GM23338 (cell line): ENCODE measurements at regions not wholly inside any gene's neighbourhood (a gene's known extent, or its start where the extent isn't known, plus 50 kb on each side); places are given as distances from the start of the nearest gene placed in this dataset.

Experiments
- ATAC-seq: fragments of 200-7000 bp; cut with Tn5 transposase; 3 replicates; pipeline ENCODE4 v1.9.1; 2020
- DNase-seq: peaks from one replicate; pipeline ENCODE4 v3.0.0-alpha.2; 2015; ENCODE audit warnings: low spot score
- H2AFZ ChIP-seq: fragments of 200-600 bp; sonication (generic); 2 replicates; pipeline ENCODE4 v1.8.0; 2016; ENCODE audit warnings: antibody characterized with exemption, mild to moderate bottlenecking, moderate library complexity
- H3F3A ChIP-seq: fragments of 200-600 bp; sonication (generic); replicated peaks from 2 replicates; pipeline ENCODE4 v1.8.0; 2017; ENCODE audit warnings: antibody characterized with exemption, mixed run types, low read depth
- H3K27ac ChIP-seq: fragments of 200-600 bp; sonication (generic); 2 replicates; pipeline ENCODE4 v1.6.1; 2016; ENCODE audit warnings: low read depth
- H3K27me3 ChIP-seq: fragments of 200-600 bp; sonication (generic); 2 replicates; pipeline ENCODE4 v1.8.0; 2016; ENCODE audit warnings: mild to moderate bottlenecking, mixed run types, moderate library complexity; ENCODE audit not compliant: insufficient read depth
- H3K36me3 ChIP-seq: fragments of 200-600 bp; sonication (generic); 2 replicates; pipeline ENCODE4 v1.8.0; 2016; ENCODE audit warnings: mild to moderate bottlenecking; ENCODE audit not compliant: insufficient read depth
- H3K4me1 ChIP-seq: fragments of 200-600 bp; sonication (generic); 2 replicates; pipeline ENCODE4 v1.8.0; 2016; ENCODE audit warnings: mild to moderate bottlenecking, moderate library complexity; ENCODE audit not compliant: insufficient read depth
- H3K4me2 ChIP-seq: fragments of 200-600 bp; sonication (generic); 2 replicates; pipeline ENCODE4 v1.7.1; 2017; ENCODE audit warnings: mixed run types
- H3K4me3 ChIP-seq: fragments of 200-600 bp; sonication (generic); 2 replicates; pipeline ENCODE4 v1.6.1; 2016; ENCODE audit warnings: mixed run types
- H3K79me2 ChIP-seq: fragments of 200-600 bp; sonication (generic); replicated peaks from 2 replicates; pipeline ENCODE4 v1.8.0; 2017; ENCODE audit warnings: mild to moderate bottlenecking; ENCODE audit not compliant: insufficient read depth
- H3K9me2 ChIP-seq: fragments of 200-600 bp; sonication (generic); 2 replicates; pipeline ENCODE4 v1.8.0; 2017; ENCODE audit not compliant: insufficient read depth
- H4K20me1 ChIP-seq: fragments of 200-600 bp; sonication (generic); replicated peaks from 2 replicates; pipeline ENCODE4 v1.8.0; 2017; ENCODE audit warnings: mild to moderate bottlenecking; ENCODE audit not compliant: insufficient read depth
- H3K27ac Mint-ChIP-seq: 2 replicates; pipeline ENCODE4 v1.8.0; 2020; ENCODE audit warnings: inconsistent platforms, mild to moderate bottlenecking, moderate library complexity, mixed read lengths
- H3K27me3 Mint-ChIP-seq: 3 replicates; pipeline ENCODE4 v1.8.0; 2022; ENCODE audit warnings: low read depth, mild to moderate bottlenecking, moderate library complexity, mixed read lengths, inconsistent platforms; ENCODE audit not compliant: insufficient read depth, poor library complexity
- H3K36me3 Mint-ChIP-seq: 3 replicates; pipeline ENCODE4 v1.8.0; 2021; ENCODE audit warnings: low read depth, mild to moderate bottlenecking, inconsistent platforms, moderate library complexity, mixed read lengths
- H3K4me1 Mint-ChIP-seq: 3 replicates; pipeline ENCODE4 v1.8.0; 2020; ENCODE audit warnings: mild to moderate bottlenecking, inconsistent platforms, mixed read lengths
- H3K4me3 Mint-ChIP-seq: 3 replicates; pipeline ENCODE4 v1.8.0; 2021; ENCODE audit warnings: moderate library complexity, mild to moderate bottlenecking, inconsistent platforms, mixed read lengths
- H3K9me3 Mint-ChIP-seq: 3 replicates; pipeline ENCODE4 v1.8.0; 2020; ENCODE audit warnings: moderate library complexity, mild to moderate bottlenecking, inconsistent platforms, mixed read lengths
- EZH2 ChIP-seq: fragments of 200-600 bp; sonication (generic); IDR thresholded peaks from one replicate; pipeline ENCODE4 v1.8.0; 2017; ENCODE audit warnings: antibody characterized with exemption, mild to moderate bottlenecking, low read depth; ENCODE audit not compliant: unreplicated experiment
- NANOG ChIP-seq: IDR thresholded peaks from 2 replicates; pipeline ENCODE4 v1.6.1; 2016; ENCODE audit warnings: antibody characterized with exemption, borderline replicate concordance
- POLR2AphosphoS5 ChIP-seq: IDR thresholded peaks from 2 replicates; pipeline ENCODE4 v1.6.1; 2016; ENCODE audit warnings: antibody characterized with exemption, low read depth
- STAT1 ChIP-seq: IDR thresholded peaks from one replicate; pipeline ENCODE4 v1.6.1; 2016; ENCODE audit warnings: antibody characterized with exemption; ENCODE audit not compliant: unreplicated experiment
- ZNF114 ChIP-seq: fragments of 250-450 bp; sonication (Bioruptor Pico); IDR thresholded peaks from 2 replicates; pipeline ENCODE4 v1.5.0; 2020; ENCODE audit warnings: mild to moderate bottlenecking, moderate library complexity
- ZNF331 ChIP-seq: fragments of 250-450 bp; sonication (Bioruptor Pico); IDR thresholded peaks from 2 replicates; pipeline ENCODE4 v1.5.0; 2020; ENCODE audit warnings: low read depth, mild to moderate bottlenecking, moderate library complexity
- TF ChIP-seq, protein P1 (sequence below): IDR thresholded peaks from 2 replicates; pipeline ENCODE4 v1.6.1; 2016; ENCODE audit warnings: antibody characterized with exemption
- TF ChIP-seq, protein P2 (sequence below), 2 experiments: fragments of 200-600 bp in 1 of 2; sonication (generic) in 1 of 2; conservative IDR thresholded peaks; 2 replicates each; pipeline versions ENCODE4 v1.5.1 to v1.6.1; 2016 to 2017; ENCODE audit warnings: antibody characterized with exemption in 2 of 2, low read depth in 2 of 2, mild to moderate bottlenecking in 2 of 2, moderate library complexity in 1 of 2

DNA sequence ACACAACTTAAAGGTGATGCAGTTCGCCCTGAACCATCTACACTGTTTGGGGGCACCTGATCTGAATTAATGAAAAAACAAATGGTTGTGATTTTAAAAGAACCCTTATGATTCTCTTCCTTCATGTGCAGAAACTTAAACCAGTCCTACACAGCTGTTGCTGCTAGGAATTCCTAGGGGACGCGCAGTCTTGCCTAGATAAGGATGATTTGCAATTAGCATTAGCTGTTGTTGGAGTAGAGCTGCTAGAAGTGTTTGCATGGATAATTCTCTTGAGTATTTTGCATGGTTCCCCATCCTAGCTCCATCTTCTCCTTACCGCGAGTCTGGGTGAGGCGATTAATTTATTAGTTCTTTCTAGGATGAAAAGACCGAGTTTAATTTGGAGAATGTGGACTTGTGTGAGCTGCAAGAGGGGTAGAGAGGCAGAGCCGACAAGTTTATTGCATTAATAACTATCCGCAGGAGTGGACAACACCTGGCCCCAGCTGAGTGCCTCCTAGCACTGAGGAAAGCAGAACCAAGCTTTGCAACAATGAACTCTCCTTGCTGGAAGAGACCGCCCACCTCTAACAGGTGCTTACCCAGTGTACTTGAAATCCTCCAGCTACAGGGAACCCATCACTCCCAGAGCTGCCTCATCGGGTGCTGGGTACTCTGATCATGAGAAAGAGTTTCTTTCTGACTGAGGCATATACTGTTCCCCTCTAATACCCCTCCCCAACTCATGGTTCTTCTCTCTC lies 75.0 kb upstream of the WNT7A start:
- H2AFZ ChIP-seq, result no peak overlapping the region
- H3K27me3 ChIP-seq, result no peaks in the 10 kb centered on the region
- H4K20me1 ChIP-seq, result no peaks in the 10 kb centered on the region
- no peaks in the 10 kb centered on the region for H3K79me2 ChIP-seq
- Mint-ChIP-seq H3K27ac (no peak overlapping the region), H3K27me3 (peaks cover 2% of the 10 kb centered on the region), H3K9me3 (peaks cover 35% of the 10 kb centered on the region), H3K4me1 (no peaks in the 10 kb centered on the region), H3K4me3 (no peak overlapping the region), H3K36me3 (peaks cover 5% of the 10 kb centered on the region)
- no peak overlapping the region for H3K27ac ChIP-seq
- TF ChIP-seq ZNF114 (CRISPR knock-in tag), result no peak
- no peak for TF ChIP-seq NANOG
- no peak for TF ChIP-seq POLR2AphosphoS5
- TF ChIP-seq, protein P1, sequence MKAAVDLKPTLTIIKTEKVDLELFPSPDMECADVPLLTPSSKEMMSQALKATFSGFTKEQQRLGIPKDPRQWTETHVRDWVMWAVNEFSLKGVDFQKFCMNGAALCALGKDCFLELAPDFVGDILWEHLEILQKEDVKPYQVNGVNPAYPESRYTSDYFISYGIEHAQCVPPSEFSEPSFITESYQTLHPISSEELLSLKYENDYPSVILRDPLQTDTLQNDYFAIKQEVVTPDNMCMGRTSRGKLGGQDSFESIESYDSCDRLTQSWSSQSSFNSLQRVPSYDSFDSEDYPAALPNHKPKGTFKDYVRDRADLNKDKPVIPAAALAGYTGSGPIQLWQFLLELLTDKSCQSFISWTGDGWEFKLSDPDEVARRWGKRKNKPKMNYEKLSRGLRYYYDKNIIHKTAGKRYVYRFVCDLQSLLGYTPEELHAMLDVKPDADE, result no peak
- TF ChIP-seq, protein P2, sequence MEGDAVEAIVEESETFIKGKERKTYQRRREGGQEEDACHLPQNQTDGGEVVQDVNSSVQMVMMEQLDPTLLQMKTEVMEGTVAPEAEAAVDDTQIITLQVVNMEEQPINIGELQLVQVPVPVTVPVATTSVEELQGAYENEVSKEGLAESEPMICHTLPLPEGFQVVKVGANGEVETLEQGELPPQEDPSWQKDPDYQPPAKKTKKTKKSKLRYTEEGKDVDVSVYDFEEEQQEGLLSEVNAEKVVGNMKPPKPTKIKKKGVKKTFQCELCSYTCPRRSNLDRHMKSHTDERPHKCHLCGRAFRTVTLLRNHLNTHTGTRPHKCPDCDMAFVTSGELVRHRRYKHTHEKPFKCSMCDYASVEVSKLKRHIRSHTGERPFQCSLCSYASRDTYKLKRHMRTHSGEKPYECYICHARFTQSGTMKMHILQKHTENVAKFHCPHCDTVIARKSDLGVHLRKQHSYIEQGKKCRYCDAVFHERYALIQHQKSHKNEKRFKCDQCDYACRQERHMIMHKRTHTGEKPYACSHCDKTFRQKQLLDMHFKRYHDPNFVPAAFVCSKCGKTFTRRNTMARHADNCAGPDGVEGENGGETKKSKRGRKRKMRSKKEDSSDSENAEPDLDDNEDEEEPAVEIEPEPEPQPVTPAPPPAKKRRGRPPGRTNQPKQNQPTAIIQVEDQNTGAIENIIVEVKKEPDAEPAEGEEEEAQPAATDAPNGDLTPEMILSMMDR (conservative IDR thresholded peaks at IDR 0.05; ENCODE audit: low read depth in 2 of 2), result no peak
- DNase-seq, result peak; percentile 5
- no peaks in the 10 kb centered on the region for H3F3A ChIP-seq
- H3K4me1 ChIP-seq, result no peaks in the 10 kb centered on the region
- no peaks in the 10 kb centered on the region for H3K36me3 ChIP-seq
- H3K4me3 ChIP-seq, result no peak overlapping the region
- no peak overlapping the region for H3K4me2 ChIP-seq
- no peaks in the 10 kb centered on the region for H3K9me2 ChIP-seq
- no peak for ATAC-seq

DNA sequence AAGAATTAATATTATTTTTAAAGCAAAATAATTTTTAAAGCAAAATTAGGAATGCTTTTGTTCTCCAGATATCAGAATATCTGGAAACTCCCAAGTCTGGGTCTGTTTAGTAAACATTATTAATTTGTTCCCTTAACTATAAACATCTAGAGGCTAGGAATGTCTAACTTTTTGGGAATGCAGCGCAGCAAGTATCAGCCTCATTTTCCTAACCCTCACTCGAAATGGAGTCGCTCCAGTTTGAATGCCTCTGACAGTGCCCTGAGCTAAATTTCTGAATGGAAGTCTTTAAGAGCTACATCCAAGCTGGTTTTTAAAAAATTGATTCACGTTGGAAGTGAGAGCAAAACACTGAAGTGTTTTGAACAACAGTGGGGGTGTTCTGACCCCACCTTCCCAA lies 74.4 kb upstream of the WNT7A start:
- Histone ChIP-seq H3K4me2 (no peak overlapping the region), H3F3A (no peaks in the 10 kb centered on the region), H2AFZ (no peak overlapping the region), H3K27ac (no peak overlapping the region), H3K9me2 (no peaks in the 10 kb centered on the region), H3K79me2 (no peaks in the 10 kb centered on the region), H3K36me3 (no peaks in the 10 kb centered on the region), H3K4me3 (no peak overlapping the region), H4K20me1 (no peaks in the 10 kb centered on the region), H3K4me1 (peaks cover 1% of the 10 kb centered on the region), H3K27me3 (no peaks in the 10 kb centered on the region)
- no peak for ATAC-seq
- peaks cover 5% of the 10 kb centered on the region for H3K36me3 Mint-ChIP-seq
- H3K4me3 Mint-ChIP-seq, result no peak overlapping the region
- H3K9me3 Mint-ChIP-seq, result peaks cover 32% of the 10 kb centered on the region
- DNase-seq, result no peak
- H3K27me3 Mint-ChIP-seq, result peaks cover 2% of the 10 kb centered on the region
- no peak overlapping the region for H3K27ac Mint-ChIP-seq
- 0 out of 3 replicates have a peak, but pooled peaks cover 1% of the 10 kb centered on the region for H3K4me1 Mint-ChIP-seq
- TF ChIP-seq ZNF331 (no peak), STAT1 (no peak), EZH2 (no peak), ZNF114 (CRISPR knock-in tag) (no peak)
- TF ChIP-seq, protein P1, result no peak
- TF ChIP-seq, protein P2 (conservative IDR thresholded peaks at IDR 0.05; ENCODE audit: low read depth in 2 of 2), result no peak
